Heart left ventricle (tissue), 16 donors: ENCODE measurements at regions not wholly inside any gene's neighbourhood (a gene's known extent, or its start where the extent isn't known, plus 50 kb on each side); places are given as distances from the start of the nearest gene placed in this dataset.

Experiments
- ATAC-seq, 4 donors: fragments of 200-7000 bp; cut with Tn5 transposase; one replicate each; pipeline ENCODE4 v1.9.1; 2020 to 2022; ENCODE audit warnings: moderate library complexity in 4 of 4, mild to moderate bottlenecking in 3 of 4, moderate number of reproducible peaks in 1 of 4
- DNase-seq, 5 donors: peaks; one replicate each; pipeline ENCODE4 v3.0.0-alpha.2; 2020
- H3K27ac ChIP-seq, 12 donors: fragments of 200-600 bp; sonication (generic) in 4 of 12; one replicate each; pipeline versions ENCODE4 v1.5.0 to v1.8.0; 2016 to 2022; ENCODE audit warnings: mild to moderate bottlenecking in 2 of 12
- H3K27me3 ChIP-seq, 9 donors: fragments of 200-600 bp; sonication (generic) in 2 of 9; one replicate each; pipeline versions ENCODE4 v1.5.1 to v1.8.0; 2016 to 2022; ENCODE audit warnings: mild to moderate bottlenecking in 3 of 9
- H3K36me3 ChIP-seq, 9 donors: fragments of 200-600 bp; sonication (generic) in 2 of 9; one replicate each; pipeline versions ENCODE4 v1.5.0 to v1.8.0; 2018 to 2022; ENCODE audit warnings: mild to moderate bottlenecking in 2 of 9
- H3K4me1 ChIP-seq, 12 donors: fragments of 200-600 bp; sonication (generic) in 4 of 12; one replicate each; pipeline versions ENCODE4 v1.5.0 to v1.8.0; 2016 to 2022; ENCODE audit warnings: mild to moderate bottlenecking in 3 of 12
- H3K4me3 ChIP-seq, 12 donors: fragments of 200-600 bp; sonication (generic) in 4 of 12; one replicate each; pipeline versions ENCODE4 v1.5.0 to v1.8.0; 2017 to 2022; ENCODE audit warnings: mild to moderate bottlenecking in 9 of 12, moderate library complexity in 4 of 12
- H3K9me3 ChIP-seq, 12 donors: fragments of 200-600 bp; sonication (generic) in 4 of 12; one replicate each; pipeline versions ENCODE4 v1.5.0 to v1.8.0; 2016 to 2022; ENCODE audit warnings: mild to moderate bottlenecking in 1 of 12
- POLR2A ChIP-seq, 2 donors: fragments of 450-650 bp; IDR thresholded peaks; one replicate each; pipeline ENCODE4 v1.6.1; 2017; ENCODE audit warnings: antibody characterized with exemption in 2 of 2, mild to moderate bottlenecking in 2 of 2, moderate library complexity in 2 of 2
- WGBS, 4 donors: extraction: QIAGEN DNeasy Blood & Tissue Kit in 2 of 4; methylation state at CpG; one replicate each; pipeline versions ENCODE4 v1.1.5 to v1.1.7; 2013 to 2018; 5-methylcytosine and 5-hydroxymethylcytosine counted together
- intact Hi-C, 10 donors: fragments of 100-400 bp; cut with DNase I; formaldehyde crosslinking; loops; one replicate each; pipeline versions ENCODE4 v1.11.1 to v1.14.2; 2022
- TF ChIP-seq, protein P1 (sequence below), 12 donors: fragments of 200-600 bp; sonication (generic) in 4 of 12; IDR thresholded peaks; one replicate each; pipeline versions ENCODE4 v1.5.0 to v1.8.0; 2018 to 2022; ENCODE audit warnings: antibody characterized with exemption in 12 of 12, mild to moderate bottlenecking in 5 of 12
- donor health status: ischemic (EF 13 %, LVEDD 7.1; RV severe dilation, severe dysfunction).
- donor health status: healthy with polysubstance abuse.
- donor health status: DM: no; HTN: yes; CAD: no.
- donor health status: DM: no; HTN: no; CAD: no.
- donor health status: ischemic (EF 25% LVEDD 6.9; RV normal size, moderate dysfunction).
- donor health status: ischemic (EF 25% LVEDD 5.7; RV mildly dilated, moderate dysfunction).
- donor health status: healthy.
- donor health status: DM: yes; HTN: yes; CAD: no.
- donor health status: ischemic (EF 35%, LVEDD 5.7; RV mildly dilated, moderate dysfunction).
- donor health status: nonischemic (EF 11% LVEDD 7.7; RV severe dilation, severe dysfunction).
- donor health status: DM: yes; HTN: yes; CAD: no.
- donor health status: PGD.
- donor health status: ischemic (EF 29% LVEDD 5.4; RV normal size, mild dysfunction).
- donor health status: nonischemic (EF 23%, LVEDD 6.1; RV moderate dilation, normal function).

DNA sequence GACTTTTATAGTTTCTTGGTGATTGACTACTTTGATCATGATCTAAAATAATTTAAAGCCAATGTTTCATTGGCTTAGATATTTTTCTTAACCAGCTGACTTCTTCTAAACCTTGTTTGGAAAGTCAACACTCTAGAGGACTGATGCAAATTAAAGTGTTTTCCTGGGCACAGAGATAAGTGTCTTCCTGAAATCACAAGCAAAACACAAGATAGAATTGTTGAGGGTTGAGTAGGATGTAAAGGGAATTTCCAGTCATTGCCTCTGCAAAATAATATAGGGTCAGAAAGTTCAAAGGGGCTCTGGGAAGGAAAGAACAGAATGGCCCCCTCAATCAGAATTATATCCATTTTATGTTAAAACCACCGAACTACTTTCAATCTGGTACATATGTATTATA lies 156.3 kb upstream of the LRIG3 start:
- no peaks in the 10 kb centered on the region for H3K9me3 ChIP-seq
- no peaks in the 10 kb centered on the region for H3K36me3 ChIP-seq
- no peaks in the 10 kb centered on the region for H3K27me3 ChIP-seq
- H3K27ac ChIP-seq, result no peak overlapping the region
- no peak for ATAC-seq
- TF ChIP-seq, protein P1, sequence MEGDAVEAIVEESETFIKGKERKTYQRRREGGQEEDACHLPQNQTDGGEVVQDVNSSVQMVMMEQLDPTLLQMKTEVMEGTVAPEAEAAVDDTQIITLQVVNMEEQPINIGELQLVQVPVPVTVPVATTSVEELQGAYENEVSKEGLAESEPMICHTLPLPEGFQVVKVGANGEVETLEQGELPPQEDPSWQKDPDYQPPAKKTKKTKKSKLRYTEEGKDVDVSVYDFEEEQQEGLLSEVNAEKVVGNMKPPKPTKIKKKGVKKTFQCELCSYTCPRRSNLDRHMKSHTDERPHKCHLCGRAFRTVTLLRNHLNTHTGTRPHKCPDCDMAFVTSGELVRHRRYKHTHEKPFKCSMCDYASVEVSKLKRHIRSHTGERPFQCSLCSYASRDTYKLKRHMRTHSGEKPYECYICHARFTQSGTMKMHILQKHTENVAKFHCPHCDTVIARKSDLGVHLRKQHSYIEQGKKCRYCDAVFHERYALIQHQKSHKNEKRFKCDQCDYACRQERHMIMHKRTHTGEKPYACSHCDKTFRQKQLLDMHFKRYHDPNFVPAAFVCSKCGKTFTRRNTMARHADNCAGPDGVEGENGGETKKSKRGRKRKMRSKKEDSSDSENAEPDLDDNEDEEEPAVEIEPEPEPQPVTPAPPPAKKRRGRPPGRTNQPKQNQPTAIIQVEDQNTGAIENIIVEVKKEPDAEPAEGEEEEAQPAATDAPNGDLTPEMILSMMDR (IDR thresholded peaks at IDR 0.05), result no peak
- no peak for TF ChIP-seq POLR2A (IDR thresholded peaks at IDR 0.05)
- no peak overlapping the region for H3K4me3 ChIP-seq
- H3K4me1 ChIP-seq, result no peaks in the 10 kb centered on the region
- WGBS, 4 donors, result 59 to 71% (median 63%) methylated on average over 1 of the region's 1 CpG
- intact Hi-C loops, result no loop called here
- no peak for DNase-seq

DNA sequence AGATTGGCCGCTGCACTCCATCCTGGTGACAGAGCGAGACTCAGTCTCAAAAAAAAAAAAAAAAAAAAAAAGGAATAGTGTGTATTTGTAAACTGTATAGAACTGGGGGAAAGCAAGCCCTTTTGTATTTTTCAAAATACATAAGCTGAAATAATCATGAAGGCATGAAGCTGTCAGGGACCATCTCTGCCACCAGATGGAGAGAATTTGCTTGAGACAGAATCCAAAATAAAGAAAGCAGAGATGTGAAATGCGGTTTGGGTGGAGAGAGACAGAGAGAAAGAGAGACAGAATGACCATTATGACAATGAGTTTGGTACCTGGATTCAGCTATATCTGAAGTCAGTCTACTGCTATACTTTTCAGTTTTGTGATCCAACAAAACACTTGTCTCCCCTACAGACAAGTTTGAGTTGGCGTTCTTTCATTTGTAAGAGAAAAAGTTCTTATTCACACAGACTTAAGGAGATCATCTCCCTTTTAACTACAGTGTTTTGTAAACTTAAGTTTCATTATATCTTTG lies 155.7 kb upstream of the LRIG3 start:
- 87 to 91% (median 91%) methylated on average over 4 of the region's 4 CpGs for WGBS, 4 donors
- Histone ChIP-seq H3K9me3 (no peaks in the 10 kb centered on the region), H3K27me3 (no peaks in the 10 kb centered on the region), H3K27ac (no peak overlapping the region), H3K36me3 (no peaks in the 10 kb centered on the region), H3K4me3 (no peak overlapping the region), H3K4me1 (no peaks in the 10 kb centered on the region)
- DNase-seq (no peak), ATAC-seq (no peak)
- intact Hi-C loops, result no loop called here
- no peak for TF ChIP-seq POLR2A (IDR thresholded peaks at IDR 0.05)
- TF ChIP-seq, protein P1 (IDR thresholded peaks at IDR 0.05), result no peak

DNA sequence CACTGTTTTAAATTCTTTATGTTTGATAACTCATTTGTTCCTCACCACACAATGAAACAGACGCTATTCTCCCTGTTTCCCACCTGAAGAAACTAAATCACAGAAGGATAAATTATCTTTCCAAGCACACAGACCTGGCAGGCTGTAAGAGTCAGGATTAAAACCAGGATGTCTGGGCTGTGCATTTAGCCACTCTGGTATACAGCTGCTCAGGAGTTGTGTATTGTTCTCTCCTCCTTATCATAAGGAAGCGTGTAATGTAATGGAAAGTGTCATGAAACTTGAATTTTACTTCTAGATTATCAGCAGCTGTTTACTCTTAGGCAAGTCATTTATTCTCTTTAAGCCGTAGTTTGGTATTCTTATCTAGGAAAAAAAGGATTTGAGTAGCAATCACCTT lies 154.8 kb upstream of the LRIG3 start:
- 66 to 73% (median 67%) methylated on average over 3 of the region's 3 CpGs for WGBS, 4 donors
- intact Hi-C loops, result no loop called here
- ATAC-seq (peak in 1 of 4 donors; percentile 20), DNase-seq (no peak)
- Histone ChIP-seq H3K27me3 (no peaks in the 10 kb centered on the region), H3K4me3 (no peak overlapping the region), H3K36me3 (no peaks in the 10 kb centered on the region), H3K9me3 (no peaks in the 10 kb centered on the region), H3K27ac (no peak overlapping the region), H3K4me1 (no peaks in the 10 kb centered on the region)
- TF ChIP-seq POLR2A (IDR thresholded peaks at IDR 0.05), result no peak
- TF ChIP-seq, protein P1 (IDR thresholded peaks at IDR 0.05), result no peak

DNA sequence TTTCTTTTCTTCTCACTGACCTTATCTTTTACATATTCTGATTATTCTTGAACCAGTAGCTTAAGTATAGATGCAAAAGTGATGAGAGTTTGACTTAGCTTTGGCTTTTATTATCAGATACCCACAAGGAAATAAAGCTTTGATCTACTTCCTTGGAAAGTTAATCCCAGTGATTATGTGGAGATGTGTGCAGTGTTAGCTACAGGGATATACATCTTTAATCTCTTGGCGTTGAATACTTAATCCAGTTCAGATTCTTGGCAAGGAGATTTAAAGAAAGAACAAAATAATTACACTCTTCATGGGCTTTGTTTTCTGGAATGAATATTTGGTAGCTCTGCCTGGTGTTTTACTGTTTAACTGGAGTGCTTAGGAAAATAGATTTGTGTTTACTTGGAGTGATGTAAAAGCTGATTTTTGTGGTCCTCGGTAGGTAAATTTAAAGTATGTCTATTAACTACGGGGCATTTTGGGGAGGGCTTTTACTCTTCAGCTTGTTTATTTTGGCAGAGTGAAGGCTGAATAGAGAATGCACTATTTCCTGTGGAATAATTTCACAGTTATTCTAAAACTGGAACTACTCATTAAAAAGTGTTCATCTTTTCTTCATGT lies 150.1 kb upstream of the LRIG3 start:
- ATAC-seq, result no peak
- Histone ChIP-seq H3K27me3 (no peaks in the 10 kb centered on the region), H3K27ac (no peak overlapping the region), H3K9me3 (no peaks in the 10 kb centered on the region), H3K36me3 (no peaks in the 10 kb centered on the region), H3K4me3 (no peak overlapping the region), H3K4me1 (no peaks in the 10 kb centered on the region)
- intact Hi-C loops, result no loop called here
- no peak for DNase-seq
- 34 to 51% (median 47%) methylated on average over 3 of the region's 3 CpGs for WGBS, 4 donors
- no peak for TF ChIP-seq POLR2A (IDR thresholded peaks at IDR 0.05)
- TF ChIP-seq, protein P1 (IDR thresholded peaks at IDR 0.05), result no peak
